ENCODE measurements at regions not wholly inside any gene's neighbourhood (a gene's known extent, or its start where the extent isn't known, plus 50 kb on each side); places are given as distances from the start of the nearest gene placed in this dataset.
A peak's percentile ranks its signal among the peaks of the same experiment; 100 is the strongest.
"Not testable (repeated sequence)": the region's sequence is repeated elsewhere in the genome, so short reads cannot be mapped to it uniquely, and the experiment has no call there.

GRCh38 chr1:64318428-64318827, 115.0 kb downstream of the UBE2U start:
- DNase-seq = no peak

GRCh38 chr1:64320007-64320406, 116.6 kb downstream of the UBE2U start:
- no peak for DNase-seq

DNA sequence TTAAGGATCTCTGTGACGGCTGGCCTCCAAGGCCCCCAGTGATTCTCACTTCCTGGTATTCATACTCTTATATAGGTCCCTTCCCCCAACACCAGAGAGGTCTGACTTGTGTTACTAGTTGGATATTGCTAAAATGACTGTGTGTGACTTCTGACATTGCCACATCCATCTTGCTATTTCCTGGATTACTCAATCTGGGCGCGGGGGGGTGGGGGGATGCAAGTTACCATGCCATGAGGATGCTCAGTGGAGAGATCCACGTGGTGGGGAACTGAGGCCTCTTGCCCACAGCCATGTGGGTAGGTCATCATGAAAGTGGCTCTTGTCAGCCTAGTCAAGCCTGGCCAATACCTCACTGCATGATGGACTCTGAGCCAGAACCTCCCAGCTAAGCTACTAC, 117.0 kb downstream of the UBE2U start:
- DNase-seq = no peak

DNA sequence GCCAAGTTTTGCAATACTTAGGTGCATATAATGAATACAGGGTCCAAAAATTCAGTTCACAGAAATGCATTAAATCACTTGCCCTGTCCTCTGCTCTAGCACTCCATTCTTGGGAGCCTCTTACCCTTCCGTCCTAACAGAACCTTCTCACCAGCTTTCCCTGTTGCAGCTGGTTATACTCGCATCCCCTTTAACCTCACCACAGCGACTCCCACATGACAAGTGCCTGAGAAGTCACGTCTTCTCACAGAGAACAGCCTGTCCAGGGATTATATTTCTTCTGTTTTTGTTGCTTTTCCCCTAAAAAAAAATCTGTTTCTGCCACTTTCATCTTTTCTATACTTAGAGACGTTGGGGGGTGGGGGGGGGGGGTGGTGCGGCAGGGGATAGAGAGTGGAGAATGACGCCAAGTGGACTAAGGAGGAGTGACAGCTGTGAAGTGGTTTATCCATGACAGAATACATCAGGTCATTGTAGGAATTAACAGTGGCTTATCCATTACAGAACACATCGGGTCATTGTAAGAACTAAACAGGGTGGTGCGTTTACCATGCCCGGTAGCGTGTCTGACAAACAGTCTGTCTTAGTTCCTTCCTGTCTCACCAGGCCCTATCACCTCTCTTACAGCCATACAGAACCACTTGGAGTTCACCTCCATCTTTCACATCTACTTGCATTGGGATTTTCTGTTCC, 117.6 kb downstream of the UBE2U start:
- no peak for DNase-seq

- DNase-seq = no peak
Measured at GRCh38 chr1:64323054-64323453, 119.6 kb downstream of the UBE2U start.

- no peak for DNase-seq
Measured at GRCh38 chr1:64323882-64324281, 120.5 kb downstream of the UBE2U start.

DNA sequence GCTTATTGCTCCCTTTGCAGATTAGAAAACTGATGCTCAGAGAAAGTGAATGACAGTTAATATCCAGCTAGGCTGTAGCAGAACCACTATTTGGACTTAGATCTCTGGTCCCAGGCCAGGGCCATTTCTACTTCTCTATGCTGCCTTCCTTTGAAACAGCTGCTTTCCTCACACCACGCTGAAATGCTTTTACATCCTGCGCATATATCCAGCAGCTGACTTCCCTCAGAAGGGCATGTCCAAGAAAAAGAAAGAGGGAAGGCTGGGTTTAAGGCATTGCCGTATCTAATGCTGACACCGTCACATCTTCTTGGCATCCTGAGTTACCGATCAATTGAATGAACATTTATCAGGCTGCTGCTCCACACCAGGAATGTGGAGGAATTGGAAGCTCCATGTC, 122.4 kb downstream of the UBE2U start:
- no peak for DNase-seq

GRCh38 chr1:64327119-64327518, 123.7 kb downstream of the UBE2U start:
- DNase-seq = no peak

GRCh38 chr1:64328193-64328592, 124.8 kb downstream of the UBE2U start:
- DNase-seq = no peak

- no peak for DNase-seq
Measured at GRCh38 chr1:64330839-64331238, 127.4 kb downstream of the UBE2U start.

- no peak for DNase-seq
Measured at GRCh38 chr1:64335636-64336035, 132.2 kb downstream of the UBE2U start.

DNA sequence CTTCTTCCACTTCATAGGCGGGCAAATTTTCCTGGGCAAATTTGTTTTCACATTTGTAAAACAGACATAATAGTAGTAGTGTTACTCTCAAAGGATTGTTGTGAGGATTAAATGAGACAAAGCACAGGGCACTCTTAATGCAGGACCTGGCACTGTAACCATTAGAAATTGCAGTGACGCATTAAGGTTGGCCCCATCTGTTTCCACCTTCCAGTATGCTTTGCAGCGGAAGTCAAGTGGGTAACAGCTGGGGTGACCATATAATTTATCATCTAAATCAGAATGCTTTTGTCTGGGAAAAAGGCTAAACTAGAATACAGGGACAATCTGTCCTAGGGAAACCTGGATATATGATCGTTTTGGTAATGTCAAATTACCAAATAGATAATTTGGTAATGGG, 132.5 kb upstream of the CACHD1 start:
- DNase-seq = peak; percentile 4

DNA sequence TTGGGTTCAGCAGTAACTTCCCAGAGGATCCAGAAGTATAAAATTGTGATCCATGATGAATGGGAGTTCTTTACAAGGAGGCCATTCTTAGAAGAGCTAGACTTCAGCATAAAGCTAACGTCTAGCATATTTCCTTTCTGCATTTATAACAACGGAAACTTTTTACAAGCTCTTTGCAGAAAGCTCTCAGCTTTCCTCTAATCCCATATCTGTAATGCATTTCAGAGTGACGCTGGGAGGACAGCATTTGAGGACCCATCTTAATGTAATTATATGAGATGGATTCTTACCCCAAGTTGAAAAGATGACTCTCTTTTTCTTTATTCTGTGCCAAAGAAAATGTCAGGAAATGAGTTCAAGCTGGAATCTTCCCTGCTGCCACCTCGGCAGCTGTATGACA, 132.0 kb upstream of the CACHD1 start:
- DNase-seq = no peak

- no peak for DNase-seq
Measured at GRCh38 chr1:64340361-64340760, 129.6 kb upstream of the CACHD1 start.

DNA sequence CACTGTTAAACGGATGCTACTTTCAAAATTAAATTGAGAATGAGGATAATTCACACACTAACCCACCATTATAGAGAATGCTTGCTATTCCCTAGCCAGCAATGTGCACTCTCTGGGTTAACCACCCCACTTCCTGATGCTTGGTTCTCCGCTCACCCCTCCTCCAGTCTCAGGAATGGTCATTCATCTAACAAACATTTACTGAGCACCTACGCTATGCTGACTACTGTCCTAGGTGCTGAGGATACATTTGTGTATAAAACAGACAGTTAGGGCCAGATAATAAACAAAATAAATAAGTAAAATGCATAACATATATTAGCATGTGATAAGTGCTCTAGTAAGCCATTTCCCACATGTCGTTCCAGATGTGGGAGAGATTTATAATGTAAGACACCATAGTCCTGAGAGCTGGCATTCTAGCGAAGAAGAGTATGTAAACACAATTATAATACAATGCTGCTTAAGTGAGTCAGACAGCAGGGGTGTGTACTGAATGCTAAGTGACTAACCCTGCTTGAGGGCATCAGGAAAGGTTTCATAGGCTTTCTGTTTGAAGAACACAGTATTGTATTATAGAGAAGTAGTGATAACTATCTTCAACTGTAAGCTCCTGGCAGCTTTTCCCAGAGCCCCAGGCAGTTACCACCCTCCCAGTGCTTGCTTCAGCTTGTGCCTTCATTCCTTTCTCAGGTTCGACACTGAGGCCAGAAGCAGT, 126.7 kb upstream of the CACHD1 start:
- peak; percentile 24 for DNase-seq

DNA sequence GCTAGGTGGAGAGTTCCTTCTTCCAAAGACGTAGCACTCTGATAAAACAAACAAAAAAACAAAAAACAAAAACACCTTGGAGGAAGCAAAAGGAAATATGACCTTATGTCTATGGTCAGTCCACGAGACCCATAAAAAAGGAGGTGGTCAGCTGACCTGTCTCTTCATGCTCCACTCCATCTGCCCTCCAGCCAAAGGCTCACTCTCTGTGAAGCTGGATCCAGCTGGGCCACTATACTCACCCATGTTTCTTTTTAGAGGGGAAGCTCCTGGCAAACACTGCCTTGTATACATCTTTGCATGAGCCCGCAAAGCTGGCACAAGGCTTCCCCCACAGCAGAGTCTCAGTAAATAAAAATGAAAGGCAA, 126.1 kb upstream of the CACHD1 start:
- DNase-seq = no peak

DNA sequence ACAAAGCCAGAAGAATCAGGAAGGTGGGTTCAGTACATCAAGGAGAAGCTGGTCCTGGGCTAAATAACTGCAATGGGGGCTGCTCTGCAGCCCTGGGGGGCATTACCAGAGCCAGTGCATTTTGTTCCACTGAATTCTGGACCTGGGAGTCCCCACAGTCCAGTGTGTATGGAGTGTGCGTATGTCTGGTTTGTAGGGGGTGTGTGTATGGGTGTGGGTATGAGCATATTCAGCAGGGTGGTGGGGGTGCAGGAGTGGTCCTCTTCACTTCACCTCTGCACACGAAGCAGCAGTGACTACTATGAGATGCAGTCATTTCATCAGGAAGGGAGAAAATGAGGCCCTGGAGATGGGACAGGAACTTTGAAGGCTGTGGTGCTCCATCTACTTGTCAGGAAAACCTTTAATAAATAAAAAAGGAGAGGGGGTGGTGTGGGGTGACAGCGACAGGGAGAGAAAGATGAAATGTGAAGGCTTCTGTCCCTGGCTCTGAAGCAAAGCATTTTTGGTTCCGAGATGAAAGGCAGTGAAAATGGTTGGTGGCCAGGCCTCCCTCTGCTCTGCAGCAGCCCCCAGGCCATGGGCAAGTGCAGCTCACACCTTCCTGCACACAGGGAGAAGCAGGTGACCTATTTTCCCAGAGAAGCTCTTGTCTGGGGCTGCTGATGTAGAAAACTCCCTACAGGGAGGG, 121.5 kb upstream of the CACHD1 start:
- no peak for DNase-seq

- DNase-seq = no peak
Measured at GRCh38 chr1:64348961-64349648, 120.8 kb upstream of the CACHD1 start.

- DNase-seq = not testable (repeated sequence)
Measured at GRCh38 chr1:64355534-64355933, 114.4 kb upstream of the CACHD1 start.

DNA sequence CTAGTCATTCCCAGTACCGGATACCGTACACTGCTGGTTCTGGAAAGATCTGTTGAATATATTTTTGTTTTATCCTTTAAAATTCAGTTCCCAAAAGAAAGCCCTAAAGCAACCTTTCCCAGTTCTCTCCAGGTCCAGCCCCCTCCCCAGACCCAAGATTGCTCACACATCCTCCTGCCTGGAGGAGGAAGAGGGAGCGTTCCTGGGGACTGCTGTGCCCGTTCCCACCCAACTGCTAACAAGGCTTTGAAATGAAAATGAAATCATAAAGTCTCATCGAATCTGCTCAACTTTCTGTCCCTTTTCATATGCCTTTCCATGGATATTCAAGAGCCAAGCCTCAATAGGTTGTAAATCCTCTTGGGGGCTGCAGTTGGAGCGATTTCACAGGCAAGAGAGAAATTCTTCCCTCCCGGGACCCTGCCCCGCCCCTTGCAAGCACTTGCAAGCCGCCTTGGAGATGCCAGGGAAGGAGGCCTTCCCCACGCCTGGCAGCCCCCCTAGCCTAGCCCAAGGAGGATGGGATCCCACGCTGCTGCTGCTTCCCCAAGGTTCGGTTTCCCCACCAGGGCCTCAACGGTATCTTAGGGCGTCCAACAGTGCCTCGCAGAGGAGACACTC, 113.2 kb upstream of the CACHD1 start:
- no peak for DNase-seq

DNA sequence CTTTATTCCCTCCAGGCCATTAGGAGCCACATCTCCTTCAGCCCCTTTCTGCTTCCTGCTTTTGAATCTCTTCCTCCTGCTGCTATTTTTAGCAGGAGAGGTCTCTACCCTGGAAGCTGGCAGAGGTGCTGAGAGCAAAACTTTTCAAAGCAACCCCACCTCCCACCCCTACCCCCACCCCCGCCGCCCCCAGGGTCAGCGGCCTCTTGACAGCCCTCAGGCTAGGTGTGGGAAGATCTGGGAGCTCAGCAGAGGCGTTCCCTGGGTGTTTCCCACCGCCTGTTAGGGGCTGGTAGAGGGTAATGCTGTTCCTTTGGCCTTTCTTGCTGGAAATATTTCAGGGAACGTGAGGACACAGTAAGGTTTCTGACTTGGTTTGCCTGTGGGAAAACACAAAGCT, 112.5 kb upstream of the CACHD1 start:
- no peak for DNase-seq

- DNase-seq = no peak
Measured at GRCh38 chr1:64358692-64359091, 111.2 kb upstream of the CACHD1 start.

- DNase-seq = no peak
Measured at GRCh38 chr1:64361974-64362373, 108.0 kb upstream of the CACHD1 start.
